ENCODE measurements at regions not wholly inside any gene's neighbourhood (a gene's known extent, or its start where the extent isn't known, plus 50 kb on each side); places are given as distances from the start of the nearest gene placed in this dataset.
"Not testable (repeated sequence)": the region's sequence is repeated elsewhere in the genome, so short reads cannot be mapped to it uniquely, and the experiment has no call there.

- H3K9ac ChIP-seq (ENCODE audit: low read depth, low read length) = no peak overlapping the region
- no peak overlapping the region for H3K4me3 ChIP-seq (ENCODE audit: low read length)
- H3K4me2 ChIP-seq (ENCODE audit: low read length) = no peak overlapping the region
- no peaks in the 10 kb centered on the region for H3K4me1 ChIP-seq (ENCODE audit: control insufficient read depth, insufficient read depth, low read length)
- H3K36me3 ChIP-seq (ENCODE audit: insufficient read depth, low read length) = no peaks in the 10 kb centered on the region
- H3K9me3 ChIP-seq (replicated peaks; ENCODE audit: low read length) = no peaks in the 10 kb centered on the region
- peaks cover 4% of the 10 kb centered on the region for H3K27me3 ChIP-seq (ENCODE audit: control insufficient read depth, insufficient read depth, low read length)
Observed at GRCh38 chr4:73348185-73348584, 55.9 kb upstream of the ALB start.

- no peak overlapping the region for H3K4me3 ChIP-seq (ENCODE audit: low read length)
- H3K36me3 ChIP-seq (ENCODE audit: insufficient read depth, low read length) = no peaks in the 10 kb centered on the region
- no peak overlapping the region for H3K4me2 ChIP-seq (ENCODE audit: low read length)
- H3K4me1 ChIP-seq (ENCODE audit: control insufficient read depth, insufficient read depth, low read length) = no peaks in the 10 kb centered on the region
- H3K9me3 ChIP-seq (replicated peaks; ENCODE audit: low read length) = no peaks in the 10 kb centered on the region
- peaks cover 4% of the 10 kb centered on the region for H3K27me3 ChIP-seq (ENCODE audit: control insufficient read depth, insufficient read depth, low read length)
- H3K9ac ChIP-seq (ENCODE audit: low read depth, low read length) = no peak overlapping the region
Observed at GRCh38 chr4:73347497-73347896, 56.6 kb upstream of the ALB start.

GRCh38 chr4:73345399-73345975, 58.6 kb upstream of the ALB start:
- H3K9ac ChIP-seq (ENCODE audit: low read depth, low read length) = no peak overlapping the region
- peaks cover 4% of the 10 kb centered on the region for H3K27me3 ChIP-seq (ENCODE audit: control insufficient read depth, insufficient read depth, low read length)
- no peaks in the 10 kb centered on the region for H3K36me3 ChIP-seq (ENCODE audit: insufficient read depth, low read length)
- H3K4me1 ChIP-seq (ENCODE audit: control insufficient read depth, insufficient read depth, low read length) = no peaks in the 10 kb centered on the region
- no peaks in the 10 kb centered on the region for H3K9me3 ChIP-seq (replicated peaks; ENCODE audit: low read length)
- H3K4me2 ChIP-seq (ENCODE audit: low read length) = no peak overlapping the region
- H3K4me3 ChIP-seq (ENCODE audit: low read length) = no peak overlapping the region

- H3K9me3 ChIP-seq (replicated peaks; ENCODE audit: low read length) = no peaks in the 10 kb centered on the region
- H3K27me3 ChIP-seq (ENCODE audit: control insufficient read depth, insufficient read depth, low read length) = no peaks in the 10 kb centered on the region
- H3K9ac ChIP-seq (ENCODE audit: low read depth, low read length) = no peak overlapping the region
- H3K36me3 ChIP-seq (ENCODE audit: insufficient read depth, low read length) = no peaks in the 10 kb centered on the region
- H3K4me3 ChIP-seq (ENCODE audit: low read length) = no peak overlapping the region
- no peak overlapping the region for H3K4me2 ChIP-seq (ENCODE audit: low read length)
- H3K4me1 ChIP-seq (ENCODE audit: control insufficient read depth, insufficient read depth, low read length) = no peaks in the 10 kb centered on the region
Observed at GRCh38 chr4:73344106-73344505, 60.0 kb upstream of the ALB start.

- Histone ChIP-seq H3K4me2 (ENCODE audit: low read length) (no peak overlapping the region), H3K9me3 (replicated peaks; ENCODE audit: low read length) (no peaks in the 10 kb centered on the region), H3K4me1 (ENCODE audit: control insufficient read depth, insufficient read depth, low read length) (no peaks in the 10 kb centered on the region), H3K9ac (ENCODE audit: low read depth, low read length) (no peak overlapping the region), H3K27me3 (ENCODE audit: control insufficient read depth, insufficient read depth, low read length) (no peaks in the 10 kb centered on the region), H3K36me3 (ENCODE audit: insufficient read depth, low read length) (no peaks in the 10 kb centered on the region), H3K4me3 (ENCODE audit: low read length) (no peak overlapping the region)
Observed at GRCh38 chr4:73343432-73343831, 60.7 kb upstream of the ALB start.

GRCh38 chr4:73341454-73341853, 62.6 kb upstream of the ALB start:
- Histone ChIP-seq H3K9ac (ENCODE audit: low read depth, low read length) (no peak overlapping the region), H3K4me1 (ENCODE audit: control insufficient read depth, insufficient read depth, low read length) (no peaks in the 10 kb centered on the region), H3K4me2 (ENCODE audit: low read length) (no peak overlapping the region), H3K4me3 (ENCODE audit: low read length) (no peak overlapping the region), H3K36me3 (ENCODE audit: insufficient read depth, low read length) (no peaks in the 10 kb centered on the region), H3K27me3 (ENCODE audit: control insufficient read depth, insufficient read depth, low read length) (no peaks in the 10 kb centered on the region), H3K9me3 (replicated peaks; ENCODE audit: low read length) (no peaks in the 10 kb centered on the region)

- no peaks in the 10 kb centered on the region for H3K4me1 ChIP-seq (ENCODE audit: control insufficient read depth, insufficient read depth, low read length)
- H3K9ac ChIP-seq (ENCODE audit: low read depth, low read length) = no peak overlapping the region
- H3K4me3 ChIP-seq (ENCODE audit: low read length) = no peak overlapping the region
- H3K9me3 ChIP-seq (replicated peaks; ENCODE audit: low read length) = no peaks in the 10 kb centered on the region
- H3K4me2 ChIP-seq (ENCODE audit: low read length) = no peak overlapping the region
- no peaks in the 10 kb centered on the region for H3K27me3 ChIP-seq (ENCODE audit: control insufficient read depth, insufficient read depth, low read length)
- H3K36me3 ChIP-seq (ENCODE audit: insufficient read depth, low read length) = no peaks in the 10 kb centered on the region
Observed at GRCh38 chr4:73340917-73341316, 63.2 kb upstream of the ALB start.

GRCh38 chr4:73335679-73336078, 68.4 kb upstream of the ALB start:
- Histone ChIP-seq H3K9me3 (replicated peaks; ENCODE audit: low read length) (no peaks in the 10 kb centered on the region), H3K4me2 (ENCODE audit: low read length) (no peak overlapping the region), H3K4me3 (ENCODE audit: low read length) (no peak overlapping the region), H3K36me3 (ENCODE audit: insufficient read depth, low read length) (no peaks in the 10 kb centered on the region), H3K27me3 (ENCODE audit: control insufficient read depth, insufficient read depth, low read length) (no peaks in the 10 kb centered on the region), H3K9ac (ENCODE audit: low read depth, low read length) (no peak overlapping the region), H3K4me1 (ENCODE audit: control insufficient read depth, insufficient read depth, low read length) (no peaks in the 10 kb centered on the region)

- H3K36me3 ChIP-seq (ENCODE audit: insufficient read depth, low read length); H3K9ac ChIP-seq (ENCODE audit: low read depth, low read length); H3K4me3 ChIP-seq (ENCODE audit: low read length): not testable (repeated sequence)
Observed at GRCh38 chr4:73332012-73332411, 72.1 kb upstream of the ALB start.

GRCh38 chr4:73329300-73329699, 70.7 kb upstream of the ANKRD17 start:
- Histone ChIP-seq H3K27me3 (ENCODE audit: control insufficient read depth, insufficient read depth, low read length) (peaks cover 3% of the 10 kb centered on the region), H3K4me2 (ENCODE audit: low read length) (no peak overlapping the region), H3K4me1 (ENCODE audit: control insufficient read depth, insufficient read depth, low read length) (no peaks in the 10 kb centered on the region), H3K36me3 (ENCODE audit: insufficient read depth, low read length) (no peaks in the 10 kb centered on the region), H3K4me3 (ENCODE audit: low read length) (no peak overlapping the region), H3K9me3 (replicated peaks; ENCODE audit: low read length) (no peaks in the 10 kb centered on the region), H3K9ac (ENCODE audit: low read depth, low read length) (no peak overlapping the region)

More at GRCh38 chr4:73332012-73332411, 72.1 kb upstream of the ALB start:
- H3K4me2 ChIP-seq (ENCODE audit: low read length); H3K27me3 ChIP-seq (ENCODE audit: control insufficient read depth, insufficient read depth, low read length); H3K9me3 ChIP-seq (replicated peaks; ENCODE audit: low read length); H3K4me1 ChIP-seq (ENCODE audit: control insufficient read depth, insufficient read depth, low read length): not testable (repeated sequence)

- H3K27me3 ChIP-seq (ENCODE audit: control insufficient read depth, insufficient read depth, low read length); H3K9me3 ChIP-seq (replicated peaks; ENCODE audit: low read length); H3K4me3 ChIP-seq (ENCODE audit: low read length); H3K4me1 ChIP-seq (ENCODE audit: control insufficient read depth, insufficient read depth, low read length); H3K4me2 ChIP-seq (ENCODE audit: low read length); H3K9ac ChIP-seq (ENCODE audit: low read depth, low read length); H3K36me3 ChIP-seq (ENCODE audit: insufficient read depth, low read length): not testable (repeated sequence)
Observed at GRCh38 chr4:73325776-73326175, 67.2 kb upstream of the ANKRD17 start.

GRCh38 chr4:73317092-73317491, 58.5 kb upstream of the ANKRD17 start:
- Histone ChIP-seq H3K9me3 (replicated peaks; ENCODE audit: low read length) (no peaks in the 10 kb centered on the region), H3K36me3 (ENCODE audit: insufficient read depth, low read length) (no peaks in the 10 kb centered on the region), H3K4me1 (ENCODE audit: control insufficient read depth, insufficient read depth, low read length) (no peaks in the 10 kb centered on the region), H3K27me3 (ENCODE audit: control insufficient read depth, insufficient read depth, low read length) (no peaks in the 10 kb centered on the region), H3K4me2 (ENCODE audit: low read length) (no peak overlapping the region), H3K4me3 (ENCODE audit: low read length) (no peak overlapping the region), H3K9ac (ENCODE audit: low read depth, low read length) (no peak overlapping the region)

Data from skeletal muscle satellite cell (primary cell).